Fibroblast of lung (primary cell): ENCODE measurements at regions not wholly inside any gene's neighbourhood (a gene's known extent, or its start where the extent isn't known, plus 50 kb on each side); places are given as distances from the start of the nearest gene placed in this dataset.

ENCODE experiments used
- DNase-seq, 2 donors: peaks; one replicate each; pipeline versions ENCODE4 v3.0.0 to v3.0.0-alpha.2; 2010; ENCODE audit warnings: low read depth in 2 of 2
- H2AFZ ChIP-seq: 2 replicates; pipeline ENCODE4 v1.5.1; 2012; ENCODE audit warnings: low read length, control low read depth, inconsistent platforms
- H3K27ac ChIP-seq: 2 replicates; pipeline ENCODE4 v1.5.1; 2011; ENCODE audit warnings: low read length, control low read depth; ENCODE audit not compliant: insufficient read depth
- H3K27me3 ChIP-seq: 2 replicates; pipeline ENCODE4 v1.5.1; 2011; ENCODE audit warnings: mild to moderate bottlenecking, low read length; ENCODE audit not compliant: control insufficient read depth, insufficient read depth
- H3K36me3 ChIP-seq: 2 replicates; pipeline ENCODE4 v1.5.1; 2011; ENCODE audit warnings: low read length; ENCODE audit not compliant: control insufficient read depth, insufficient read depth
- H3K4me1 ChIP-seq: 2 replicates; pipeline ENCODE4 v1.5.1; 2011; ENCODE audit warnings: low read length; ENCODE audit not compliant: control insufficient read depth, insufficient read depth; ENCODE audit errors: extremely low read depth
- H3K4me2 ChIP-seq: 2 replicates; pipeline ENCODE4 v1.5.1; 2011; ENCODE audit warnings: low read length, control low read depth; ENCODE audit not compliant: insufficient read depth; ENCODE audit errors: extremely low read depth
- H3K4me3 ChIP-seq, 4 experiments: fragments of 200-600 bp in 1 of 4; sonication (generic) in 1 of 4; replicated peaks in 1 of 4; 2 replicates each; pipeline ENCODE4 v1.5.1; 2011 to 2016; ENCODE audit warnings: low read length in 4 of 4, low read depth in 3 of 4, mild to moderate bottlenecking in 3 of 4, control low read depth in 2 of 4, inconsistent platforms in 1 of 4, mixed read lengths in 1 of 4; ENCODE audit not compliant: insufficient read depth in 1 of 4; ENCODE audit errors: control extremely low read depth in 1 of 4
- H3K79me2 ChIP-seq: 2 replicates; pipeline ENCODE4 v1.5.1; 2012; ENCODE audit warnings: mild to moderate bottlenecking, low read length, inconsistent platforms; ENCODE audit not compliant: control insufficient read depth, insufficient read depth
- H3K9ac ChIP-seq: 2 replicates; pipeline ENCODE4 v1.5.1; 2011; ENCODE audit warnings: mild to moderate bottlenecking, low read length, control low read depth; ENCODE audit not compliant: insufficient read depth
- H3K9me3 ChIP-seq: 2 replicates; pipeline ENCODE4 v1.5.1; 2012; ENCODE audit warnings: low read depth, low read length; ENCODE audit not compliant: control insufficient read depth, insufficient read depth
- H4K20me1 ChIP-seq: 2 replicates; pipeline ENCODE4 v1.5.1; 2011; ENCODE audit warnings: low read length; ENCODE audit not compliant: control insufficient read depth, insufficient read depth; ENCODE audit errors: extremely low read depth
- EZH2 ChIP-seq: IDR thresholded peaks from 2 replicates; pipeline ENCODE4 v1.5.1; 2012; ENCODE audit warnings: low read length, control low read depth, mild to moderate bottlenecking; ENCODE audit errors: missing control alignments
- TF ChIP-seq, protein P1 (sequence below), 2 donors: IDR thresholded peaks in 1 of 2; conservative IDR thresholded peaks in 1 of 2; 1 replicate in 1 of 2; 2 replicates in 1 of 2; pipeline ENCODE4 v1.5.1; 2011 to 2012; ENCODE audit warnings: low read length in 2 of 2, control low read depth in 1 of 2, inconsistent platforms in 1 of 2, low read depth in 1 of 2, mild to moderate bottlenecking in 1 of 2

DNA sequence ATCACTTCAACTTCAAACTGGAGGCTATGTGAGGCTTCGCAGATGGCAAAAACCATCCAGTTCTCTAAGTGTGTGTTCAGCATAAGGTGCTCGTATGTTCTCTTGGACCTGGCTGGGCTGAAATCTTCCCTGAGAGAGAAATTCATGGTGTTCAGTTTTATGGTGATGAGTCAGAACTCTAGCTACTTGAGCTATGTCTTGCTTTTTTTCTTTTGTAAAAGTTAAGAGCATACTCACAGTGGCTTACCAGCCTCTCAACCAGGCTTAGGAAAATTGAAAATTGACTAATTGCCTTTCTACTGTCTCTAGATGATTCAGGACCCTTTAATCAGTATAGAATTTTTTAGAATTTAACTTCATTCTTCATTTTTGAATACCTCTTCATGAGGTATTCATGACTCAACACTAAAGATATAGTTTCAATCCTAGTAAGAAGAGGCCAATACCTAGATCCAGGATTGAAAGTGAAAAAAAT is 617.5 kb downstream of the TBL1XR1 start:
- Histone ChIP-seq H3K36me3 (no peaks in the 10 kb centered on the region), H3K79me2 (no peaks in the 10 kb centered on the region), H3K9ac (no peak overlapping the region), H3K4me1 (no peaks in the 10 kb centered on the region), H2AFZ (no peak overlapping the region), H3K9me3 (no peaks in the 10 kb centered on the region), H3K4me3 (no peak overlapping the region), H3K4me2 (no peak overlapping the region), H3K27me3 (no peaks in the 10 kb centered on the region), H3K27ac (no peak overlapping the region), H4K20me1 (no peaks in the 10 kb centered on the region)
- TF ChIP-seq EZH2 = no peak
- TF ChIP-seq, protein P1, sequence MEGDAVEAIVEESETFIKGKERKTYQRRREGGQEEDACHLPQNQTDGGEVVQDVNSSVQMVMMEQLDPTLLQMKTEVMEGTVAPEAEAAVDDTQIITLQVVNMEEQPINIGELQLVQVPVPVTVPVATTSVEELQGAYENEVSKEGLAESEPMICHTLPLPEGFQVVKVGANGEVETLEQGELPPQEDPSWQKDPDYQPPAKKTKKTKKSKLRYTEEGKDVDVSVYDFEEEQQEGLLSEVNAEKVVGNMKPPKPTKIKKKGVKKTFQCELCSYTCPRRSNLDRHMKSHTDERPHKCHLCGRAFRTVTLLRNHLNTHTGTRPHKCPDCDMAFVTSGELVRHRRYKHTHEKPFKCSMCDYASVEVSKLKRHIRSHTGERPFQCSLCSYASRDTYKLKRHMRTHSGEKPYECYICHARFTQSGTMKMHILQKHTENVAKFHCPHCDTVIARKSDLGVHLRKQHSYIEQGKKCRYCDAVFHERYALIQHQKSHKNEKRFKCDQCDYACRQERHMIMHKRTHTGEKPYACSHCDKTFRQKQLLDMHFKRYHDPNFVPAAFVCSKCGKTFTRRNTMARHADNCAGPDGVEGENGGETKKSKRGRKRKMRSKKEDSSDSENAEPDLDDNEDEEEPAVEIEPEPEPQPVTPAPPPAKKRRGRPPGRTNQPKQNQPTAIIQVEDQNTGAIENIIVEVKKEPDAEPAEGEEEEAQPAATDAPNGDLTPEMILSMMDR (conservative IDR thresholded peaks at IDR 0.05 in 1 of 2, IDR thresholded peaks at IDR 0.05 in 1 of 2; ENCODE audit: low read depth in 1 of 2, low read length in 2 of 2) = no peak
- DNase-seq = peak; percentile 5 to 70

DNA sequence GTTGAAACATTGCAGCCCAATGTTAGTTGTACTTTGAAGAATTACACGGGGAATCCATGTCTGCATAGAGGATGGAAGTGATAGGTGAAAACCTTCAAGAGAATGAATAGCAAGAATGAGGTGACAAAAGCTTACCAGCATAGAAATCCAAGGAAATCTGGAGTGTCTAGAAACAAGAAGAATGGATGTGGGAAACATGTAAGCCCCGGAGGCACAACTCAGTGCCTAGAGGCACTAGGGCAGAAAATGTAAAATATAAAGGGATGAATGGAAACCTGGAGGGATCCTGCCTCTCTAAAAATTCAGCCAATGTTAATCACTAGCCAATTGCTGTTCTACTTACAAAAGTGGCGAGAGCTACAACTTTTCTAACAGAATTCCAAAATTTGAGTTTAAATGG is 619.0 kb downstream of the TBL1XR1 start:
- Histone ChIP-seq H3K9ac (no peak overlapping the region), H3K79me2 (no peaks in the 10 kb centered on the region), H3K36me3 (no peaks in the 10 kb centered on the region), H3K4me1 (no peaks in the 10 kb centered on the region), H3K27ac (no peak overlapping the region), H3K27me3 (no peaks in the 10 kb centered on the region), H4K20me1 (no peaks in the 10 kb centered on the region), H2AFZ (no peak overlapping the region), H3K9me3 (no peaks in the 10 kb centered on the region), H3K4me2 (no peak overlapping the region), H3K4me3 (no peak overlapping the region)
- no peak for DNase-seq
- TF ChIP-seq, protein P1 (conservative IDR thresholded peaks at IDR 0.05 in 1 of 2, IDR thresholded peaks at IDR 0.05 in 1 of 2; ENCODE audit: low read depth in 1 of 2, low read length in 2 of 2) = no peak
- TF ChIP-seq EZH2 = no peak

DNA sequence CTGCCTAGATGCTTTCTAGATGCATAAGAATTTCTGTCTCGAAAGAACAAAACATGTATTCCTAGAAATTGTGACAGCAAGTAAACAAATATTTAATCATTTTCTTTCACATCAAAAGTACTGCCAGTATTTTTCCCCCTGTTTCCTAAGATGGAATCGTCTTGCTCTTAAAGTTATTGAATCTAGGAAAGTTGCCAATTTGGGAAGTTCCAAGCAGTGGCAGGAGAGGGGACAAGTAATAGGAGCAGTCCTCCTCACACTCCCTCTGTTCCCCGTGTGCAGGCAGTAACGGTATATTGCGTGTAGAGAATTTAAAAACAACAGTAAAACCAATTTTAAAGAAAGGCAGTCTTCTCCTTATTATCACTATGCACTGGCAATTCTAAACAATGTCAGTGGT is 619.8 kb downstream of the TBL1XR1 start:
- no peak overlapping the region for H3K4me2 ChIP-seq
- no peaks in the 10 kb centered on the region for H3K79me2 ChIP-seq
- no peak for DNase-seq
- H3K9me3 ChIP-seq = no peaks in the 10 kb centered on the region
- TF ChIP-seq EZH2 = no peak
- TF ChIP-seq, protein P1 (conservative IDR thresholded peaks at IDR 0.05 in 1 of 2, IDR thresholded peaks at IDR 0.05 in 1 of 2; ENCODE audit: low read depth in 1 of 2, low read length in 2 of 2) = no peak
- H3K4me3 ChIP-seq = no peak overlapping the region
- no peaks in the 10 kb centered on the region for H3K4me1 ChIP-seq
- H3K9ac ChIP-seq = no peak overlapping the region
- H4K20me1 ChIP-seq = no peaks in the 10 kb centered on the region
- no peaks in the 10 kb centered on the region for H3K27me3 ChIP-seq
- H3K27ac ChIP-seq = no peak overlapping the region
- no peaks in the 10 kb centered on the region for H3K36me3 ChIP-seq
- H2AFZ ChIP-seq = no peak overlapping the region
